Ovary (tissue), 7 donors: ENCODE measurements at regions not wholly inside any gene's neighbourhood (a gene's known extent, or its start where the extent isn't known, plus 50 kb on each side); places are given as distances from the start of the nearest gene placed in this dataset.

Source experiments
- DNase-seq, 5 donors: peaks; one replicate each; pipeline ENCODE4 v3.0.0-alpha.2; 2019 to 2020
- H3K27ac ChIP-seq, 2 donors: fragments of 200-600 bp; one replicate each; pipeline versions ENCODE4 v1.5.1 to v1.8.0; 2019 to 2022
- H3K27me3 ChIP-seq: fragments of 200-600 bp; one replicate; pipeline ENCODE4 v1.8.0; 2022
- H3K36me3 ChIP-seq: fragments of 200-600 bp; sonication (generic); one replicate; pipeline ENCODE4 v1.5.1; 2019
- H3K4me1 ChIP-seq: one replicate; pipeline ENCODE4 v1.8.1; 2013; ENCODE audit warnings: mild to moderate bottlenecking, moderate library complexity; ENCODE audit not compliant: insufficient read depth
- H3K4me3 ChIP-seq: fragments of 200-600 bp; sonication (generic); one replicate; pipeline ENCODE4 v1.5.1; 2017
- H3K9me3 ChIP-seq, 2 donors: fragments of 200-600 bp in 1 of 2; sonication (generic) in 1 of 2; one replicate each; pipeline versions ENCODE4 v1.5.1 to v1.8.1; 2013 to 2019; ENCODE audit warnings: mild to moderate bottlenecking in 1 of 2, moderate library complexity in 1 of 2
- EP300 ChIP-seq: sonication (generic); formaldehyde crosslinking; IDR thresholded peaks from one replicate; pipeline ENCODE4 v1.6.1; 2017; ENCODE audit warnings: antibody characterized with exemption
- POLR2A ChIP-seq: fragments of 450-650 bp; IDR thresholded peaks from one replicate; pipeline ENCODE4 v1.6.1; 2017; ENCODE audit warnings: antibody characterized with exemption, mild to moderate bottlenecking, moderate library complexity
- WGBS, 3 donors: extraction: QIAGEN DNeasy Blood & Tissue Kit in 1 of 3; methylation state at CpG; one replicate each; pipeline versions ENCODE4 v1.1.5 to v1.1.7; 2013 to 2017; 5-methylcytosine and 5-hydroxymethylcytosine counted together
- intact Hi-C, 4 donors: fragments of 100-400 bp; cut with DNase I; formaldehyde crosslinking; loops; one replicate each; pipeline versions ENCODE4 v1.11.0 to v1.15.1; 2022 to 2023
- TF ChIP-seq, protein P1 (sequence below), 3 donors: fragments of 450-650 bp in 2 of 3; fragments of 200-600 bp in 1 of 3; IDR thresholded peaks; one replicate each; pipeline versions ENCODE4 v1.5.1 to v1.8.0; 2016 to 2022; ENCODE audit warnings: antibody characterized with exemption in 3 of 3, mild to moderate bottlenecking in 1 of 3
- donor health status: DM: no; HTN: no; CAD: no; lungs with moderate emphysema.
- donor health status: DM: no; HTN: no; CAD: no.
- donor health status: Bipolar disorder and iron deficiency.
- donor health status: DM: no; HTN: no; CAD: no.
- donor health status: DM: yes; HTN: yes; CAD: no.

DNA sequence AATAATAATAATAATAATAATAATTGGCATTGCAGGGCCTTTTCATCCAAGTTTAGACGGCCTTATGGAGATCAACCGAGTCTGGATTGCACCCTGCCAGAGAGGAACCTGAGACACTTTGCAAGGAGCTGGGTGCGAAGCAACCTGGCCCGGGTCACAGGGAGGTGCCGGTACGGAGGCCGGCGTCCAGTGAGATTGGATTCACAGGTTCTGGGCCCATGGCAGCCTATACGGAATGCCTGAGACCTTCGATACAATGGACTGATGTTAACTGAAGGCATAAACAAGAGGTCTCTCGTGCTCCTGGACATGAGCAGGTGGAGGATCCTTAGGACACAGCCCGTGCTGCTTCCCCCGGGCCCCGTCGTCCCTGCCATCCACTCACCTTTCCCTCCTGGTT is 416.5 kb upstream of the SALL3 start:
- intact Hi-C loops: no loop called here
- Histone ChIP-seq H3K4me1 (no peaks in the 10 kb centered on the region), H3K36me3 (no peaks in the 10 kb centered on the region), H3K9me3 (no peaks in the 10 kb centered on the region), H3K27ac (no peak overlapping the region), H3K4me3 (no peak overlapping the region), H3K27me3 (no peaks in the 10 kb centered on the region)
- DNase-seq: no peak
- WGBS, 3 donors: 83 to 89% (median 88%) methylated on average over 15 of the region's 15 CpGs
- TF ChIP-seq POLR2A (no peak), EP300 (no peak)
- TF ChIP-seq, protein P1, sequence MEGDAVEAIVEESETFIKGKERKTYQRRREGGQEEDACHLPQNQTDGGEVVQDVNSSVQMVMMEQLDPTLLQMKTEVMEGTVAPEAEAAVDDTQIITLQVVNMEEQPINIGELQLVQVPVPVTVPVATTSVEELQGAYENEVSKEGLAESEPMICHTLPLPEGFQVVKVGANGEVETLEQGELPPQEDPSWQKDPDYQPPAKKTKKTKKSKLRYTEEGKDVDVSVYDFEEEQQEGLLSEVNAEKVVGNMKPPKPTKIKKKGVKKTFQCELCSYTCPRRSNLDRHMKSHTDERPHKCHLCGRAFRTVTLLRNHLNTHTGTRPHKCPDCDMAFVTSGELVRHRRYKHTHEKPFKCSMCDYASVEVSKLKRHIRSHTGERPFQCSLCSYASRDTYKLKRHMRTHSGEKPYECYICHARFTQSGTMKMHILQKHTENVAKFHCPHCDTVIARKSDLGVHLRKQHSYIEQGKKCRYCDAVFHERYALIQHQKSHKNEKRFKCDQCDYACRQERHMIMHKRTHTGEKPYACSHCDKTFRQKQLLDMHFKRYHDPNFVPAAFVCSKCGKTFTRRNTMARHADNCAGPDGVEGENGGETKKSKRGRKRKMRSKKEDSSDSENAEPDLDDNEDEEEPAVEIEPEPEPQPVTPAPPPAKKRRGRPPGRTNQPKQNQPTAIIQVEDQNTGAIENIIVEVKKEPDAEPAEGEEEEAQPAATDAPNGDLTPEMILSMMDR (IDR thresholded peaks at IDR 0.05): no peak

DNA sequence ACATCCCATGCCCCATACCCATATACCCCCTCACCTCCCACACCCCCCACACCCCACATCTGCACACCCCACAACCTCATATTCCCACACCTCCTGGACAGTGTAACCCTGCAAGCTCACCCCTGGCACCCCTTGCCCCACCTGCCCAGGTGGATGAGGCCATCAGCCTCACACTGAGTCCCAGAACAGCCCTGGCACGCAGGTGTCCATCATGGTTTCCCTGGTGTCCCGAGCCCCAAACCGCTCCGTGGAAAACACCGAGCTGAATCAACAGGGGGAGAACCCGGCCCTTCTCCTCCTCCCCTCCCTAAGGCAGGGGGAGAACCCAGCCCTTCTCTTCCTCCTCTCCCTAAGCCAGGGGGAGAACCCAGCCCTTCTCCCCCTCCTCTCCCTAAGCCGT is 415.6 kb upstream of the SALL3 start:
- 49 to 76% (median 55%) methylated on average over 6 to 7 of the region's 7 CpGs for WGBS, 3 donors
- no peak for DNase-seq
- no peak overlapping the region for H3K27ac ChIP-seq
- no peaks in the 10 kb centered on the region for H3K4me1 ChIP-seq
- intact Hi-C loops: no loop called here
- H3K36me3 ChIP-seq: no peaks in the 10 kb centered on the region
- H3K4me3 ChIP-seq: no peak overlapping the region
- TF ChIP-seq, protein P1 (IDR thresholded peaks at IDR 0.05): no peak
- TF ChIP-seq EP300: no peak
- no peak for TF ChIP-seq POLR2A
- no peaks in the 10 kb centered on the region for H3K27me3 ChIP-seq
- no peaks in the 10 kb centered on the region for H3K9me3 ChIP-seq

DNA sequence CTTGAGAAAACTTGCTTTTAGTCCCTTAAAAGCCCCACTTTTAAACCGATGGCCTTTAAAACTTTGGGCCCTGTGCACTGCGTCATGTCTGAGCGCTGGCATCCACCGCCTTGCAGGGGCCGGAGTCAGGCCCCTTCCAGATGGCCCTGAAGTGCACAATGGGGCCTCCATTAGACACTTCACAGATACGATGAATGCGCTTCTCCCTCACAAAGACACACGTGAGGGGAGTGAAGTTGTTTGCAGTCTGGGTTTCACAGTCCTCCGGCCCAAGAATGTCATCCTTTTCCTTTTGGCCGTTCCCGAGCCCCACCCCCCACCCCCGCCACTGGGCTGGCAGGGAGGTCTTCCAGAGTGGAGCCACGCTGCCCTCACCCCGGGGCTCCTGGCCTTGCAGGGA is 415.1 kb upstream of the SALL3 start:
- intact Hi-C loops: no loop called here

DNA sequence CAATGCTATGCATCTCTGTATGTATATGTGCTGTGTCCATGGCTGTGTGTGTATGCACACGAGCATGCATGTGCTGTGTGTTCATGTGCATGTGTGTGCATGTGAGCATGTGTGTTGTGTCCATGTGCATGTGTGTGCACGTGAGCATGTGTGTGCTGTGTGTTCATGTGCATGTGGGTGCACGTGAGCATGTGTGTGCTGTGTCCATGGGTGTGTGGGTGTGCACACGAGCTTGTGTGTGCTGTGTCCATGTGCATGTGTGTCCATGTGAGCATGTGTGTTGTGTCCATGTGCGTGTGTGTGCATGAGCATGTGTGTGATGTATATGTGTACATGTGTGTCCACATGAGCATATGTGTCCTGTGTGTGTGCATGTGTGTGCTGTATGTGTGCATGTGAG is 414.4 kb upstream of the SALL3 start:
- no peak overlapping the region for H3K4me3 ChIP-seq
- H3K27ac ChIP-seq: no peak overlapping the region
- WGBS, 3 donors: 79 to 89% (median 84%) methylated on average over 5 of the region's 5 CpGs
- TF ChIP-seq POLR2A (no peak), EP300 (no peak)
- TF ChIP-seq, protein P1 (IDR thresholded peaks at IDR 0.05): no peak
- no peaks in the 10 kb centered on the region for H3K36me3 ChIP-seq
- no peaks in the 10 kb centered on the region for H3K27me3 ChIP-seq
- DNase-seq: no peak
- intact Hi-C loops: no loop called here
- no peaks in the 10 kb centered on the region for H3K9me3 ChIP-seq
- no peaks in the 10 kb centered on the region for H3K4me1 ChIP-seq

More for the DNA sequence above, 415.1 kb upstream of the SALL3 start:
- no peaks in the 10 kb centered on the region for H3K4me1 ChIP-seq
- no peak overlapping the region for H3K4me3 ChIP-seq
- no peak for DNase-seq
- TF ChIP-seq, protein P1 (IDR thresholded peaks at IDR 0.05): no peak
- TF ChIP-seq POLR2A (no peak), EP300 (no peak)
- no peaks in the 10 kb centered on the region for H3K36me3 ChIP-seq
- no peaks in the 10 kb centered on the region for H3K27me3 ChIP-seq
- H3K27ac ChIP-seq: no peak overlapping the region
- H3K9me3 ChIP-seq: no peaks in the 10 kb centered on the region
- 49 to 71% (median 54%) methylated on average over 14 of the region's 14 CpGs for WGBS, 3 donors

DNA sequence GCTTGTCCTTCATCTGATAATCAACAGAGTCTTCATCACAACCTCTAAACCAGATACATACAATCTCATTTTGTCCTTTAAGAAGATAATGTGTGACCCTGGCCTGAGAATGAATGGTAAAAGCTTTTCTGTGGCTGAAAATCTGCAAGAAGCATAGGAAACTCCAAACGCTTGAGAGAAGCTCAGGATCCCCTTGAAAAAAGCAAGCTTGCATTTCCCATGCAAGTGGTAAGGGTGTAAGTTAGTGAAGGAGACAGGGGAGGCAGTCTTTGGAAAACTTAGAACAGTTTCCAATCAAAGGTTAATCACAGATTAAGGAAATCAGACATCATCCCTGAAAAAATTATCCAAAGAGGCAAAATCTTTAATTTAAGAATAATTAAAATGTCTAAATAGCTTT is 413.6 kb upstream of the SALL3 start:
- Histone ChIP-seq H3K27ac (no peak overlapping the region), H3K27me3 (no peaks in the 10 kb centered on the region), H3K4me1 (no peaks in the 10 kb centered on the region), H3K9me3 (no peaks in the 10 kb centered on the region), H3K36me3 (no peaks in the 10 kb centered on the region), H3K4me3 (no peak overlapping the region)
- no peak for DNase-seq
- intact Hi-C loops: no loop called here
- TF ChIP-seq EP300 (no peak), POLR2A (no peak)
- TF ChIP-seq, protein P1 (IDR thresholded peaks at IDR 0.05): no peak
- WGBS, 3 donors: 46 to 68% (median 47%) methylated on average over 1 of the region's 1 CpG
